H9 (cell line): ENCODE measurements at regions not wholly inside any gene's neighbourhood (a gene's known extent, or its start where the extent isn't known, plus 50 kb on each side); places are given as distances from the start of the nearest gene placed in this dataset.

Experiments used
- DNase-seq: peaks from one replicate; pipeline ENCODE4 v3.0.0-alpha.2; 2017
- H2AFZ ChIP-seq: one replicate; pipeline ENCODE4 v1.6.1; 2013; ENCODE audit warnings: mild to moderate bottlenecking, low read length, control low read depth, moderate library complexity
- H2AK5ac ChIP-seq: 2 replicates; pipeline ENCODE4 v1.6.1; 2013; ENCODE audit warnings: low read length, control low read depth, mixed read lengths; ENCODE audit not compliant: insufficient read length
- H2BK120ac ChIP-seq: one replicate; pipeline ENCODE4 v1.6.1; 2013; ENCODE audit warnings: low read depth, mild to moderate bottlenecking, low read length, control low read depth, inconsistent platforms; ENCODE audit not compliant: poor library complexity, severe bottlenecking
- H2BK12ac ChIP-seq: 2 replicates; pipeline ENCODE4 v1.6.1; 2013; ENCODE audit warnings: low read length, control low read depth, mixed read lengths, low read depth; ENCODE audit not compliant: insufficient read length
- H2BK15ac ChIP-seq: 2 replicates; pipeline ENCODE4 v1.6.1; 2013; ENCODE audit warnings: low read depth, low read length, control low read depth
- H2BK20ac ChIP-seq: one replicate; pipeline ENCODE4 v1.6.1; 2013; ENCODE audit warnings: low read depth, mild to moderate bottlenecking, low read length, control low read depth, inconsistent platforms; ENCODE audit not compliant: poor library complexity, severe bottlenecking
- H2BK5ac ChIP-seq: 2 replicates; pipeline ENCODE4 v1.6.1; 2013; ENCODE audit warnings: low read length, control low read depth, mixed read lengths; ENCODE audit not compliant: insufficient read length
- H3K14ac ChIP-seq: 2 replicates; pipeline ENCODE4 v1.6.1; 2013; ENCODE audit warnings: low read length, control low read depth; ENCODE audit not compliant: insufficient read depth
- H3K18ac ChIP-seq: 2 replicates; pipeline ENCODE4 v1.6.1; 2013; ENCODE audit warnings: low read depth, mild to moderate bottlenecking, mixed read lengths, low read length, control low read depth; ENCODE audit not compliant: insufficient read length
- H3K23ac ChIP-seq: 2 replicates; pipeline ENCODE4 v1.6.1; 2013; ENCODE audit warnings: low read length, control low read depth, mixed read lengths, low read depth; ENCODE audit not compliant: insufficient read length
- H3K23me2 ChIP-seq: 2 replicates; pipeline ENCODE4 v1.6.1; 2013; ENCODE audit warnings: low read depth, mild to moderate bottlenecking, mixed read lengths, low read length, control low read depth; ENCODE audit not compliant: insufficient read length, poor library complexity, severe bottlenecking
- H3K27ac ChIP-seq: 2 replicates; pipeline ENCODE4 v1.5.1; 2013; ENCODE audit warnings: low read length, control low read depth, mixed read lengths, low read depth; ENCODE audit not compliant: insufficient read length
- H3K27me3 ChIP-seq: 2 replicates; pipeline ENCODE4 v1.6.1; 2013; ENCODE audit warnings: low read length, control low read depth, inconsistent platforms; ENCODE audit not compliant: insufficient read depth
- H3K4ac ChIP-seq: 2 replicates; pipeline ENCODE4 v1.6.1; 2013; ENCODE audit warnings: low read depth, mild to moderate bottlenecking, control low read depth, inconsistent platforms, low read length, moderate library complexity
- H3K4me1 ChIP-seq: 2 replicates; pipeline ENCODE4 v1.6.1; 2013; ENCODE audit warnings: low read length, control low read depth, inconsistent platforms; ENCODE audit not compliant: insufficient read depth
- H3K4me2 ChIP-seq: 2 replicates; pipeline ENCODE4 v1.6.1; 2013; ENCODE audit warnings: low read length, control low read depth, mixed read lengths; ENCODE audit not compliant: insufficient read length, insufficient read depth
- H3K56ac ChIP-seq: 2 replicates; pipeline ENCODE4 v1.6.1; 2013; ENCODE audit warnings: low read depth, mild to moderate bottlenecking, mixed read lengths, low read length, control low read depth; ENCODE audit not compliant: insufficient read length
- H3K79me1 ChIP-seq: 2 replicates; pipeline ENCODE4 v1.6.1; 2013; ENCODE audit warnings: low read depth, mild to moderate bottlenecking, moderate library complexity, low read length, control low read depth, inconsistent platforms; ENCODE audit not compliant: insufficient read depth, poor library complexity, severe bottlenecking
- H3K79me2 ChIP-seq: 2 replicates; pipeline ENCODE4 v1.6.1; 2013; ENCODE audit warnings: low read length, control low read depth, inconsistent platforms; ENCODE audit not compliant: insufficient read depth
- H3K9ac ChIP-seq: 2 replicates; pipeline ENCODE4 v1.6.1; 2013; ENCODE audit warnings: low read length, control low read depth, mixed read lengths; ENCODE audit not compliant: insufficient read length; ENCODE audit errors: extremely low read depth
- H3K9me3 ChIP-seq: one replicate; pipeline ENCODE4 v1.6.1; 2013; ENCODE audit warnings: low read depth, low read length, inconsistent platforms; ENCODE audit not compliant: control insufficient read depth
- H3T11ph ChIP-seq: one replicate; pipeline ENCODE4 v1.6.1; 2013; ENCODE audit warnings: mild to moderate bottlenecking, low read length, control low read depth, inconsistent platforms
- H4K20me1 ChIP-seq: one replicate; pipeline ENCODE4 v1.6.1; 2013; ENCODE audit not compliant: control insufficient read depth, insufficient read length, insufficient read depth
- H4K5ac ChIP-seq: 2 replicates; pipeline ENCODE4 v1.6.1; 2013; ENCODE audit warnings: low read depth, mild to moderate bottlenecking, mixed read lengths, low read length, control low read depth; ENCODE audit not compliant: insufficient read length
- H4K8ac ChIP-seq: replicated peaks from 2 replicates; pipeline ENCODE4 v1.6.1; 2013; ENCODE audit warnings: low read length, control low read depth, mixed read lengths, low read depth; ENCODE audit not compliant: insufficient read length
- H4K91ac ChIP-seq: 2 replicates; pipeline ENCODE4 v1.6.1; 2013; ENCODE audit warnings: low read depth, mild to moderate bottlenecking, moderate library complexity, mixed read lengths, low read length, control low read depth; ENCODE audit not compliant: insufficient read length
- H3K27ac Mint-ChIP-seq, 3 experiments: 2 replicates in 2 of 3; 3 replicates in 1 of 3; pipeline ENCODE4 v1.8.0; 2020 to 2021; ENCODE audit warnings: mixed read lengths in 3 of 3, mild to moderate bottlenecking in 1 of 3, moderate library complexity in 1 of 3
- H3K27me3 Mint-ChIP-seq: 2 replicates; pipeline ENCODE4 v1.8.0; 2021; ENCODE audit warnings: low read depth, mild to moderate bottlenecking, moderate library complexity, mixed read lengths
- H3K36me3 Mint-ChIP-seq, 3 experiments: 2 replicates in 2 of 3; 3 replicates in 1 of 3; pipeline ENCODE4 v1.8.0; 2020 to 2021; ENCODE audit warnings: low read depth in 3 of 3, mixed read lengths in 3 of 3; ENCODE audit not compliant: insufficient read depth in 1 of 3
- H3K4me1 Mint-ChIP-seq, 2 experiments: 2 replicates each; pipeline ENCODE4 v1.8.0; 2020; ENCODE audit warnings: mixed read lengths in 2 of 2
- H3K4me3 Mint-ChIP-seq, 2 experiments: 2 replicates in 1 of 2; 3 replicates in 1 of 2; pipeline ENCODE4 v1.8.0; 2020 to 2021; ENCODE audit warnings: mild to moderate bottlenecking in 2 of 2, mixed read lengths in 2 of 2, moderate library complexity in 1 of 2
- H3K9me3 Mint-ChIP-seq, 2 experiments: 2 replicates in 1 of 2; 3 replicates in 1 of 2; pipeline ENCODE4 v1.8.0; 2020; ENCODE audit warnings: mild to moderate bottlenecking in 2 of 2, mixed read lengths in 2 of 2, moderate library complexity in 1 of 2
- WGBS: extraction: QIAGEN DNeasy Blood & Tissue Kit; methylation state at CpG from one replicate; pipeline ENCODE4 v1.1.7; 2013; ENCODE audit warnings: missing lambda C conversion rate, low lambda C conversion rate, mixed read lengths; ENCODE audit not compliant: insufficient read length; ENCODE audit errors: extremely low coverage; 5-methylcytosine and 5-hydroxymethylcytosine counted together
- TF ChIP-seq, protein P1 (sequence below): fragments of 200-600 bp; sonication (generic); conservative IDR thresholded peaks from 3 replicates; pipeline ENCODE4 v1.8.0; 2021; ENCODE audit warnings: antibody characterized with exemption, mild to moderate bottlenecking

DNA sequence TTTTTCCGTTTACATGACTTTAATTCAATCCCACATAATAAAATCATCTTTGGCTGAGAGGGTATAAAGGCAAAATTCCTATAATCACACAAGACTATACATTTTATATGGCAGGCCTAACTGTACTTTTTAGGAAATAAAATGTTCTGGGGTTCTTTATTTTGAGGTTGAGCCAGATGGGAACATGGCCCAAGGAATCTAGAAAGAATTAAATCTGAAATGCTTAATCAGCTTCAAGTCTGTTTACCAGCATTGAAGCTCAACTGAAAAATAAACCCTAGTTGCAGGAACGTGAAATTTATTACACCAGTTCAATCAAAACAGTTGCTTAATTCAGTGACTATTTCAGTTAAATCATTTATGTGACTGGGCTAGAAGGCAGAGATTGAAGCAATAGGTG lies 191.0 kb upstream of the BTG1 start:
- Histone ChIP-seq H3K23ac (no peak overlapping the region), H3K9me3 (no peaks in the 10 kb centered on the region), H2BK12ac (no peak overlapping the region), H3K9ac (no peak overlapping the region), H2BK120ac (no peak overlapping the region), H4K91ac (no peak overlapping the region), H2BK20ac (no peak overlapping the region), H3K4ac (no peak overlapping the region), H2AK5ac (no peak overlapping the region), H3K56ac (no peak overlapping the region), H3K27ac (no peak overlapping the region), H3K27me3 (no peaks in the 10 kb centered on the region), H3K14ac (no peak overlapping the region), H3K79me1 (no peaks in the 10 kb centered on the region), H3K4me1 (no peaks in the 10 kb centered on the region), H2BK15ac (no peak overlapping the region), H3K79me2 (no peaks in the 10 kb centered on the region), H4K8ac (no peak overlapping the region), H3K4me2 (no peak overlapping the region), H2AFZ (no peak overlapping the region), H2BK5ac (no peak overlapping the region), H3K23me2 (no peaks in the 10 kb centered on the region), H3T11ph (no peak overlapping the region), H3K18ac (no peak overlapping the region), H4K20me1 (no peaks in the 10 kb centered on the region), H4K5ac (no peak overlapping the region)
- WGBS: no CpG with 5 or more reads among the region's 2 CpGs
- Mint-ChIP-seq H3K9me3 (no peaks in the 10 kb centered on the region; a peak in 1 of 5 replicates), H3K36me3 (no peaks in the 10 kb centered on the region), H3K27ac (no peak overlapping the region), H3K27me3 (no peaks in the 10 kb centered on the region), H3K4me3 (no peak overlapping the region), H3K4me1 (peaks cover 3 to 4% of the 10 kb centered on the region in 2 experiments; a peak in 3 of 4 replicates)
- TF ChIP-seq, protein P1, sequence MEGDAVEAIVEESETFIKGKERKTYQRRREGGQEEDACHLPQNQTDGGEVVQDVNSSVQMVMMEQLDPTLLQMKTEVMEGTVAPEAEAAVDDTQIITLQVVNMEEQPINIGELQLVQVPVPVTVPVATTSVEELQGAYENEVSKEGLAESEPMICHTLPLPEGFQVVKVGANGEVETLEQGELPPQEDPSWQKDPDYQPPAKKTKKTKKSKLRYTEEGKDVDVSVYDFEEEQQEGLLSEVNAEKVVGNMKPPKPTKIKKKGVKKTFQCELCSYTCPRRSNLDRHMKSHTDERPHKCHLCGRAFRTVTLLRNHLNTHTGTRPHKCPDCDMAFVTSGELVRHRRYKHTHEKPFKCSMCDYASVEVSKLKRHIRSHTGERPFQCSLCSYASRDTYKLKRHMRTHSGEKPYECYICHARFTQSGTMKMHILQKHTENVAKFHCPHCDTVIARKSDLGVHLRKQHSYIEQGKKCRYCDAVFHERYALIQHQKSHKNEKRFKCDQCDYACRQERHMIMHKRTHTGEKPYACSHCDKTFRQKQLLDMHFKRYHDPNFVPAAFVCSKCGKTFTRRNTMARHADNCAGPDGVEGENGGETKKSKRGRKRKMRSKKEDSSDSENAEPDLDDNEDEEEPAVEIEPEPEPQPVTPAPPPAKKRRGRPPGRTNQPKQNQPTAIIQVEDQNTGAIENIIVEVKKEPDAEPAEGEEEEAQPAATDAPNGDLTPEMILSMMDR: no peak
- no peak for DNase-seq
